Raji (cell line): ENCODE measurements at regions not wholly inside any gene's neighbourhood (a gene's known extent, or its start where the extent isn't known, plus 50 kb on each side); places are given as distances from the start of the nearest gene placed in this dataset.

Experiments used
- POLR2A ChIP-seq: IDR thresholded peaks from 2 replicates; pipeline ENCODE4 v1.6.1; 2011; ENCODE audit warnings: low read depth, low read length, control low read depth; ENCODE audit not compliant: insufficient read depth

DNA sequence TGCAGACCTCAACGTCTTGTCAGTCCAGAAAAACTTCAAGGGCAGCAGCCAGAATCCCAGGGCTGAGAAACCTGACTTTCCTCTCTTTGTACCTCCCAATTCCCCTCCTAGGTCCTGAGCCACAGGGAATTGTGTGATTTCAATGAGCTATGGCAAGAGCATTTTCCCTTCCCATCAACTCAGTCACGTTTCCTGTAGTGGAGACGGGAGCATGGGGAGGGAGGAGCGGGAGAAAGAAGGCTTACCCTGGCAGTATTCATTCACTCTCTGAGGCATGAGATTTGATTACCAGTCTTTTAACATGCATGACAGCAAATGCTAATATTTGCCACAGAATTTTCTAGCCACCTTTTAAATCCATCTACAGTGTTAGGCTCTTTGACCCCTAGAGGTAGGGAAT is 109.4 kb upstream of the TBCA start:
- no peak for TF ChIP-seq POLR2A

DNA sequence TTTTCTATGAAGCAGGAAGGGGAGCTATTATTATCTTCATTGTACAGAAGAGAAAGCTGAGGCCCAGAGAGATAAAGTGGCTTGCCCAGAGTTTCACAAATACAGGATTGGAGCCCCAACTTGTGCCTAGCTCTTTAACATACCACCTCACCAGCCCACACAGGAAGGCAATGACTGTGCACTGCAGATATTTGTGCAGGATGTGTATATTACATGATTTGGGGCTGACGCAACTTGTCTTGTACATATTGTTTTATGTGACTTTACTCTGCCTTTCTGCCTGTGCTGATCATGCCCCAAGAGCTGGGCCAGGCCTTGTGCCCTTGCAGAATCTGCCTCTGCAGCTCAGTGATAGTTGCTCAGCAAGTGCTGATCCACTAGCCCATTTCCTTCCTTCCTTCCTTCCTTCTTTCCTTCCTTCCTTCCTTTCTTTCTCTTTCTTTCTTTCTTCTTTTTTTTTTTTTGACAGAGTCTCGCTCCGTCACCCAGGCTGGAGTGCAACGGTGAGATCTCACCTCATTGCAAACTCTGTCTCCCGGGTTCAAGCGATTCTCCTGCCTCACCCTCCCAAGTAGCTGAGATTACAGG is 106.6 kb upstream of the TBCA start:
- TF ChIP-seq POLR2A, result no peak

DNA sequence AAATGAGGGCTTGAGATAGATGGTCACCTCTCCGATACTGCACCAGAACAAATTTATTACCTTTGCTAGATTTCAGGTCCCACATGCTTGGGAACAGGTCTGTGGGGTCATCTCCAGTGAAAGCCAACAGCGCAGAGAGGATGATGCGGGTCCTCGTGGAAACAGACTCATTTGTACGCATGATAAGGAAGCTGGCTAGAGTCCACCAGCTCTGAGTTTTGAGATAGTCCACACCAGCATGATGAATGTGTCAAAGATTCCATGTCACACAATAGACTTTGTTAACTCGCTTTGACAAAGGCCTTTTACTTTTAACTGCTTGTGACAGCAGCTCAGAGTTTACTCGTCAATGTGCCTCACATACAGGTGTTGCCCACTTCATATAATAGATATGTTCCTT is 105.4 kb upstream of the TBCA start:
- no peak for TF ChIP-seq POLR2A

DNA sequence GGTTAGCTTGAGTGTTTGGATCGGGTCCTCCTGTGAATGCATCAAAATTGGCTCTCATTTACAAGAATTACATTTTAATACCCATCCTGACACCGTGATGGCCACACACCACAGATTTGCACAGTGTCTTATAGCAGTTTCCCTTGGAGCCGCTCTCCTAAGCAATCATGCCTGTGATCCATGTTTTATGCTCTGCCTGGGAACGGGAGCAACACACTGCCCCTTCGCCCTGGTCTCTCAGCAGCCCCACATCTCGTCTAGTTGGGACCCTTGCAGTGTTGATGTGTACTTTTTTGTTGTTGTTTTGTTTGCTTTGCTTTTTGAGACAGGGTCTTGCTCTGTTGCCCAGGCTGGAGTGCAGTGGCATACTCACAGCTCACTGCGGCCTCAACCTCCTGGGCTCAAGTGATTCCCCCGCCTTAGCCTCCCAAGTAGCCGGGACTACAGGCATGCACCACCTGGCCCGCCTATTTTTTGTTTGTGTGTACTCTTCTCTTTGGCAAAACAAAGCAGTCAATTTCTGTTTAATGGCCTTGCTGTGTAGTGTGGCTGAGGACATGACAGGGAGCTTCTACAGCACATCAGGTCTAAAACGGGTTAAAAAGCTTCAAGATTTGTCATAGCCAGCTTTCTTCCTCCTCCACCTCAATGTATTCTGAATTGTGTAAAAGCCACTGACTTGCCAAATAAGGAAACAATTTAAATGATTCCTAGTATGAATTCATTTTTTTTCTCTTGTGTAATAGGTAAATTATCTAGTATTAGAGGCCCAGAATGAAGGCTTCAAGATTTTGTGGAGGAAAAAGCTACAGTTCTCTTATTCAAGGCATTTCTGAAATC is 101.6 kb upstream of the TBCA start:
- no peak for TF ChIP-seq POLR2A

DNA sequence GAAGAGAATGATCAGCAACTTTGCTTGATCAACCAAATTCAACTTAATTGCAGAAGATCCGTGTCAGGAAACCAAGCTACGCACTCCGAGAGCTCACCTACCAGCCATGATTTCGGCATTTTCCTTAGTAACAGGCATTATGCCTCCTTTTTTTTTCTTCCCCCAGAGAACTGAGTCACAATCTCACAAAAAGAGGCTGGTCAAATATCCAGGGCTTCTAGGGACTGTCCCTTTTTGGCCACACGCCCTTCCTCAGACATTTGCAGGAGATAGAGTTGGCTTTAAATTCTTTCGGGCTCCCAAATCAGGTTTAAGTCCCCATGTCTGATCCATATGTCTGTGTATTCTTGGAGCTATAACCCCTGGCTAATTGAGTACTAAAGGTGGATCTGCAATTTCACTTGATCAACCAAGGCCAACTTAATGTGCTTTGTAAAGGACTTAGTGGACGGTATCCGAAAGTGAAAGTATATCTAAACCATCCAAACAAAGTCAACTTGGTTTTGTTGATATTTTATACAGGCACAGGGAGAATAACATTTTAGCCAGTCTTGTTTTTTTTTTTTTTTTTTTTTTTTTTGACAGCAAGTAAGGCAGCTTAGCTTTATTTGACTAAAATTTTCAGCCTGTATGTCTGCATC is 100.8 kb upstream of the TBCA start:
- TF ChIP-seq POLR2A, result no peak

DNA sequence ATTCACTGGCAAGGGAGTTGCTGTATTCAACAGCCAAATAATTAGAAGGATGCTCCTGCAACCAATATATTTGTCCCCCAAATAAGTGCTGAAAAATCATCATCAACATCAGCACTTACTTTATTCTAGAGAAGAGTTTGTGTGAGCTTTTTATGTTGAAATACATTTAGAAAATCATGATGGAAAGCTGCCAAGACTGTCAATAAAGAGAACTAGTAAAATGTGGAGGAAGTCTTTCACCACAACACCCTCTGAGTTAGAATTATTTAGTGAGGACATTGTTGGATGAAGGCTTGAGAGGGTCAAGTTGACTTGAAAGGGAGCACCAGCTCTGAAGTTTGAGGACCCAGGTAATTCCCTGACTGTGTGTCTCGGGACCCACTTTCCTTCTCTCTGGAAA is 100.2 kb upstream of the TBCA start:
- no peak for TF ChIP-seq POLR2A

DNA sequence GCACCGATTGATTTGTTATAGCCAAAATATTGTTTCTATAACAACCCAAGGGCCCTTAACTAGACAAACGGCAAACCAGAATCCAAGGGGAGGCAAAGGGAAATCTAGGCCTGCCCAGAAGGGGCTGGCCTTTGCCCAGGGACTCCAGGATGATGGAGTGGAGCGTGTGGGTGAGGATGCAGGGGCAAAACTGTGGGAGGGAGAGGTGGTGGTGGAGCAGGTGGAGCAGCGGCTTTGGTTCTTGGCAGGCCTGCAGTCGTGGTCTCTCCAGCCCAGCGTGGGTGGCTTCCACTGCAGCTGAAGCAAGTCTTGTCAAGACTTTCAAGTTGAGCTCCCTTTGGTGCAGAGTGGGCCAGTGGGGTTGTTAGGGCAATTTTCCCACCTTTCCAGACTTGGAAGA is 98.6 kb upstream of the TBCA start:
- TF ChIP-seq POLR2A, result no peak

DNA sequence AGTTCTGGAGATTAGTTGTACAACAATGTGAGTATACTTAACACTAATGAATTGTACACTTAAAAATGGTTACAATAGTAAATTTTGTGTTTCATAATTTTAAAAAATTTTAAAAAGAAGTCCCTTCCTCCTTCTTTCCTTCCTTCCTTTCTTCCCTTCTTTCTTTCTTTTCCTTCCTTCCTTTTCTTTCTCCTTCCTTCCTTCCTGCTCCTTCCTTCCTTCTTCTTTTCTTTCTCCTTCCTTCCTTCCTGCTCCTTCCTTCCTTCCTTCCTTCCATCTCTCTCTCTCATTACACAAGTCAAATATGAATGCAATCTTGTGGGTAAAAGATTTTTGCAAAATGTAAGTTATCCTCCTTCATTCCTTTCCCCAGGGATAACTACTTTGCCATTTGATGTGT is 97.1 kb upstream of the TBCA start:
- TF ChIP-seq POLR2A, result no peak

DNA sequence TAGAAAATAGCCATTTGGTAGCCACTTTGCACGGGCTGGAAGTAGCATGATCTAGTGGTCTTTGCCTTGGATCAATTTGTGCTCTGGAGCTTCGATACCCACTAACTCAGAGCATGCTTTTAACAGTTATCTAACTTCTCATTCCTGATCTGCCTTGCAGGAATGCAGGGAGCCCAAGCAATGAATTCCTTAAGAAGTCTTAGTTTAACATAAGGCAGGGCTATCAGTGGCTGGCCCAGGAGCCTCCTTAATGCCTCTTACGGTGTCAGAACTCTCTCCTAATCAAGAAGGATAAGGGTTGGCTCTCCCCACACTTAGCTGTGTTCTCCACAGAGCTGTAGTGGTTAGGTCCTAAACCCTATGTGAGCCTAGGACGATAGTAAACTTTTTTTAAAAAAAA is 95.8 kb upstream of the TBCA start:
- TF ChIP-seq POLR2A, result no peak

DNA sequence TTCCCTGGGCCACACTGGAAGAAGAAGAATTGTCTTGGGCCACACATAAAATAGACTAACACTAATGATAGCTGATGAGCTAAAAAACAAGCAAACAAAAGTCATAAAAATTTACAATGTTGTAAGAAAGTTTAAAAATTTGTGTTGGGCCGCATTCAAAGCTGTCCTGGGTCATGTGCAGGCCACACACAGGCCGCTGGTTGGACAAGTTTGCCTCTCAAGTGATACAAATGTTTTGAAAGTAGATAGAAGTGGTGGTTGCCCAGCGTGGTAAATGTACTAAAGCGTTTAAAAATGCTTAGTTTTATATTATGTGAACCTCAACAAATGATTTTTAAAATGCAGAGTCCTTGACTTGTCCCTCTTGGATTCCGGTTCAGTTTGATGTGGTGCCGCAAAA is 94.9 kb upstream of the TBCA start:
- TF ChIP-seq POLR2A, result no peak

DNA sequence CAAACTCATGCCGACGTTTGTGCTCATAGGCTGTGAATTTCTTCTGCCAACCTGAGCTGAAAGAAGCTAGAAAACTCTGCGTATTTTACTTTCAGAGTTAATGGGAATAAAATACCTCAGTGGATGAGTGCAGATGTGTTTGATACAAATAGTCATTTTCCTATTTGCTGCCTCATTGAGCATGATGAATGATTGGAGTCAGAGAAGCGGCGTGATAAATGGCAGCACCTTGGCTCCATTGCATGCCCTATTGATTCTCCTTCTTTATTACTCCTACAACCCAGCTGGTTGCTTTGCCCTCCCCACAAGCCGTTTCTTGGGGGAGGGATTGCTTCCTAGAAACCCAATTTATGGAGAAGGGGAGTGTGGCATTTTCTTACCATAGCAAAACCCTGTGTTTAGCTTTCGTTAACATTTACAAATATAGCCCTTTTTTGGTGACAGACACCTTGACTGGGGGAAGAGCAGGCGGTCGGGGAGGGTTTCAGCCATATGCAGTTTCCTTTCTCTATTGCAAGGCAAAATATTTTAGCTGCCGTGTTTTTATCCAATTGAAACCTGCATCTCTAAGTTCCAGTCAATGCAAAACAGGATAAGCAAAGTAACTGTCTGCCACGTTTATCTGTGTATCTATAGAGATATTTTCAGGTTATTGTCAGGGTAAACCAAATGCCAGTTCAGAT is 93.1 kb upstream of the TBCA start:
- no peak for TF ChIP-seq POLR2A

DNA sequence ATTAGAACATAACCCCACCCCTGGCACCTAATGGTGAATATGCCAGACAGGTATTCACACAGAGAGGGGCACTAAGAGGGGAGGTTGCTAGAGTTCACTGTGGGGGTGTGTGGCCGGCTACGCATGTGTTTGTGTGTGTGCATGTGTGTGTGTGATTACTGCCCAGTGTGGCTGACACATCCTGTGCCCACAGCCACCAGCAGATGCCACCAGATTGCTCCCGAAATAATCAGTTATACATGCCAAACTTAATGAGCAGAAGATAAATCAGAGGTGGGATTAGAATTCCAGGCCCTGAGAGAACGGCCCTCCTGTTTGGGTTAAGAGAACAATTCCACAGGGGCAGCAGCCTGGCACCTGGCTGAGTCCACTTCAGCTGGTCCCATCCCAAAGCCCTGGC is 91.8 kb upstream of the TBCA start:
- no peak for TF ChIP-seq POLR2A

DNA sequence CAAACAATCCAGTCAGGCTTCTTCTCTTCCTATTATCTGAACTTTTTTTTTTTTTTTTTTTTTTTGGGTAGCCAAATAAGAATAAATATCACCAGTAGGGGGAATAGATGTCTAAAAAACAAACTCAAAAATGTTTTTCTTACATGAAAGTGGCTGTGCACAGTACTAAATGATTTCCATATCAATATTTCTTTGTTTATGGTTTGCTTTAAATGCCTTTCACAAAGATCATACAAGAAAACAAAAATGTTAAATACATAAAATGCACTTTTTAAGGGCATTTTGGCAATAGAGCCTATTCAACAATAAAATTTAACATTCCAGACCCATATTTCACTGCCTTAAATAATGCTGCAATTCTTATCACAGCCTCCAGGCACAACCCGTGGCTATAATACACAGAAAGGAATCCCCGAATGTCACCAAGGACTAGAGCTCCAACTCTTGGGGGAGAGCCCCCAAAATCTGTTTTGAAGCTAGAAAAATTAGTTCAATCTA is 91.1 kb upstream of the TBCA start:
- no peak for TF ChIP-seq POLR2A

DNA sequence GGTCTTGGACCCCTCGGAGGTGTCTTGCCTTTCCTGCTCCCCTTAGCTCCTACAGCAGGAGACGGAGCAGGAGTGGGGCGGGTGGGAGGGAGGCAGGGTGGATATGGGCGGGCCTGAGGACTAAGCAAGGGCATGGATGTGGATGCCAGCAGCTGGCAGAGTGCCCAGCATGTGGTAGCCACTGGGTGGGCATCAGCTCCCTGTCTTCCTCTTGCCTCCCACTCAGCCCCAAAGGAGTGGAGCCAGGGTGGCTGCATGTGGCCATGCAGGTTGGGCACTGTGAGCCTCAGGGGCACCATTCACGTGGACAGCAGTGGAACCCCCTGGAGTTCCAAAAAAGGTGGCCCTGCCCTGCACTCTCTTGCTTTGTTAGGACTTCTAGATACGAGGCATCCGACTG is 90.1 kb upstream of the TBCA start:
- no peak for TF ChIP-seq POLR2A

DNA sequence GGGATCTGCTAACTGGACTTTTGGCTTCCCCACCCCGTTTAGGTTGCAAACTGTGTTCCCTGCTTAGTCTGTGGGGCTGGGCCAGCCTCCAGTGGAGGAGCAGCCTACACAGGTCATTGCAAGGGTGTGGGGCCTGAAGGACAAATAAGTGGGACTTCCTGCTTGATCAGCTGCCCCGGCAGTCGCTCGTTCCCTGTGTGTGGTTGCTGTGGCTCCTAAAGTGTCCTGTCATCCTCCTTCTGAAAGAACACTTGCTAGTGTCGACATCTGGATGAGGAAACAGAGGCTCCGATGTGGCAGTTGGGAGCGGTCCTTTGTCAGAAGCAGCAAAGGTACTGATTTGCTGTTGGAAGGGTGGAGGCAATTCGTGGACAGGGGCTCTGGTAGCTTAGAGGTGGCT is 88.9 kb upstream of the TBCA start:
- no peak for TF ChIP-seq POLR2A

DNA sequence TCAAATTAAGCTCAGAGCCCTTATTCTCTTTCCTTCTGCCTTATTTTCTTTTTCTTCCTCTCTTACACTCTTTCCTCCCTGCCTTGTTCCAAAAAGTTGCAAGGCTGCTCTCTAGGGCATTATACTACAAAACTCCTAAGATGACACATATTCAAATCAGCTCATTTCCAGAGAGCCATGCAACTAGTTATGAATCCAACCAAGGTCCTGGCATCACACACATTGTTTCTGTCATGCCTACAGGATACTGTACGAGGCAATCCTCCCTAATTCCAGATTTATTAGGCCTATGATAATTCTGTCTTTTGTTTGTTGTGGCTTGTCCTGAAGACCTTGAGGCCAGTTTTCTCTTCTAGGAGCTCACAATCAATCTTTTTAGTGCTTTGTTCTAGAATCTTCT is 87.0 kb upstream of the TBCA start:
- no peak for TF ChIP-seq POLR2A

DNA sequence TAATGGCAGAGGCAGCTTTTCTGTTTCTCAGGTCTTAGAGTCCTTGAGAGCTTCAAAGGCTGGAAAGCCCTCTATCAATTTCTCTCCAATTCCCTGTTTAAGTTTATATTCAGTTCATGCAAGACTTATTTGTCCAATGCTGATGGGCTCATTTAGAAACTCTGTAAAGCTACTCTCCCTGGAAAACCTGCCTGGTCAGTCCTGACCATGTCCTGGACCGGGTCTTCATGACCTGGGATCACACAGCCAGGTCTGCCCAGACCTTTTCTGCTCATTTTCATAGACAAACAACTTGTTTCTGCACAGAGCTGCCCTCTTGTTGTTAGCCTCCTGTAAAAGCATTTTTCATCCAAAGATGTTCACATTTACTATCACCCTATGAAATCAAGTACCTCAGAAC is 85.4 kb upstream of the TBCA start:
- no peak for TF ChIP-seq POLR2A
